PFSK-1 (cell line): ENCODE measurements at regions not wholly inside any gene's neighbourhood (a gene's known extent, or its start where the extent isn't known, plus 50 kb on each side); places are given as distances from the start of the nearest gene placed in this dataset.

ENCODE experiments used
- FOXP2 ChIP-seq: optimal IDR thresholded peaks from 2 replicates; pipeline ENCODE3; 2011; ENCODE audit warnings: borderline replicate concordance, control low read depth, inconsistent platforms; ENCODE audit not compliant: insufficient read depth; ENCODE audit errors: extremely low read length, extremely low read depth
- POLR2AphosphoS5 ChIP-seq: IDR thresholded peaks from 2 replicates; pipeline ENCODE4 v1.6.1; 2012; ENCODE audit warnings: low read depth, mild to moderate bottlenecking, control low read depth, low read length, moderate library complexity
- SIN3A ChIP-seq: IDR thresholded peaks from 2 replicates; pipeline ENCODE4 v1.6.1; 2012; ENCODE audit warnings: mild to moderate bottlenecking, low read length, moderate library complexity, borderline replicate concordance; ENCODE audit not compliant: insufficient read depth
- TAF1 ChIP-seq: IDR thresholded peaks from 2 replicates; pipeline ENCODE4 v1.6.1; 2012; ENCODE audit warnings: low read length, control low read depth, borderline replicate concordance; ENCODE audit not compliant: insufficient read depth
- TF ChIP-seq, protein P1 (sequence below), 2 experiments: IDR thresholded peaks; 2 replicates each; pipeline versions ENCODE4 v1.6.1 to v1.8.0; 2011 to 2012; ENCODE audit warnings: low read depth in 2 of 2, low read length in 2 of 2, control low read depth in 1 of 2, inconsistent platforms in 1 of 2, mild to moderate bottlenecking in 1 of 2, moderate library complexity in 1 of 2; ENCODE audit not compliant: insufficient read depth in 1 of 2

DNA sequence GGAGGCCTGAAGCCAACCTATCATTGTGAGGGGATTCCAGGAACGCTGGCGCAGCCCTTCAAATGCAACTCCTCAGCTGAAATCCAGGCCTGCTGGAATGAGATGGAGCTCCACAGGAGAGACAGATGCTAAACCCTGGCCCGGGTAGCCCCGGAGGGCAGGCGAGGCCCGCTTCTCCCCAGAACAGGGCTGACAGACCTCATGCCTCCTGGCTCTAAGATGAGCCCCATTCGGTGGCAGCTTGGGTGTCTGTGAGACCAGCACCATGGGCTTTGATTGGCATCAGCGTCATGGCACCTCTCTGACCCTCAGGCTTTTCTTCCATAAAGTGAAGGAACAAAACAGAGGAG lies 382.2 kb downstream of the BCL11B start:
- no peak for TF ChIP-seq SIN3A
- no peak for TF ChIP-seq TAF1
- TF ChIP-seq POLR2AphosphoS5: no peak
- TF ChIP-seq FOXP2: no peak
- TF ChIP-seq, protein P1, sequence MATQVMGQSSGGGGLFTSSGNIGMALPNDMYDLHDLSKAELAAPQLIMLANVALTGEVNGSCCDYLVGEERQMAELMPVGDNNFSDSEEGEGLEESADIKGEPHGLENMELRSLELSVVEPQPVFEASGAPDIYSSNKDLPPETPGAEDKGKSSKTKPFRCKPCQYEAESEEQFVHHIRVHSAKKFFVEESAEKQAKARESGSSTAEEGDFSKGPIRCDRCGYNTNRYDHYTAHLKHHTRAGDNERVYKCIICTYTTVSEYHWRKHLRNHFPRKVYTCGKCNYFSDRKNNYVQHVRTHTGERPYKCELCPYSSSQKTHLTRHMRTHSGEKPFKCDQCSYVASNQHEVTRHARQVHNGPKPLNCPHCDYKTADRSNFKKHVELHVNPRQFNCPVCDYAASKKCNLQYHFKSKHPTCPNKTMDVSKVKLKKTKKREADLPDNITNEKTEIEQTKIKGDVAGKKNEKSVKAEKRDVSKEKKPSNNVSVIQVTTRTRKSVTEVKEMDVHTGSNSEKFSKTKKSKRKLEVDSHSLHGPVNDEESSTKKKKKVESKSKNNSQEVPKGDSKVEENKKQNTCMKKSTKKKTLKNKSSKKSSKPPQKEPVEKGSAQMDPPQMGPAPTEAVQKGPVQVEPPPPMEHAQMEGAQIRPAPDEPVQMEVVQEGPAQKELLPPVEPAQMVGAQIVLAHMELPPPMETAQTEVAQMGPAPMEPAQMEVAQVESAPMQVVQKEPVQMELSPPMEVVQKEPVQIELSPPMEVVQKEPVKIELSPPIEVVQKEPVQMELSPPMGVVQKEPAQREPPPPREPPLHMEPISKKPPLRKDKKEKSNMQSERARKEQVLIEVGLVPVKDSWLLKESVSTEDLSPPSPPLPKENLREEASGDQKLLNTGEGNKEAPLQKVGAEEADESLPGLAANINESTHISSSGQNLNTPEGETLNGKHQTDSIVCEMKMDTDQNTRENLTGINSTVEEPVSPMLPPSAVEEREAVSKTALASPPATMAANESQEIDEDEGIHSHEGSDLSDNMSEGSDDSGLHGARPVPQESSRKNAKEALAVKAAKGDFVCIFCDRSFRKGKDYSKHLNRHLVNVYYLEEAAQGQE (IDR thresholded peaks at IDR 0.05; ENCODE audit: insufficient read depth in 1 of 2, low read depth in 2 of 2, low read length in 2 of 2): no peak

DNA sequence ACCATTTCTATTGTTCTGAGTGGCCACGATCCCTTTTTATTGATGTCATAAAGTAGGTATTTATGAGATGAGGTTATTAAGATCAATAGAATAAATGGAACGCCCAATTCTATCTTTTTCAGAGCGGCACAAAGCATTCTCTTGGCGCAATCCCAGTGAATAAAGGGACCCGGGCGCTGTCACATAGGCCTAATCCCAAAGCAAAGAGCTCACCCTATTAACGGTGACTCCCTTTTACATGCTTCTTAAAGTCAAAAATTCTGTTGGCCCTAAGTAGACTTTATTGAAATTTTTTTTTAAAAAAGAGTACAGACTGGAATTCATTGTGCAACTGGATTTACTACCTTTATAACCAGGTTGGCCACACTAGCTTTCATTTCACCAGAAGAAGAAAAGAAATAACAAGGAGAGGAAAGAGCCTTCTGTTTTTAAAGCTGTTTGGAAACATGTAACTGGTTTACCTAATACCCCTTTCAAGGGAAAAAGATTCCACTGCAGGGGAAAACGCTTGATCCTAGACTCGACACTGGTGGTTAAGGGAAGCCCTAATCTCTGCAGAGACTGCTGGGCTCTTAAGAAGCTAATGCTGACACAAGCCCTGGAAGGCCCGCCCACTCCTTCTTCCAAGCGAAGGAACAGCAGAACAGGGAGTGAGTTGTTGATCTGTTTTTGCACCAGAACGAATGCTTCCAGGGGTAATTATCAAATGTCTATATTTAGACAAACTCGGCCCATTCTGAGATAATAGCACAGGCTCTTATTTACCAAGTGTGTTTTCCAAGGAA lies 381.2 kb downstream of the BCL11B start:
- TF ChIP-seq FOXP2 (no peak), SIN3A (no peak), POLR2AphosphoS5 (no peak), TAF1 (no peak)
- TF ChIP-seq, protein P1 (IDR thresholded peaks at IDR 0.05; ENCODE audit: insufficient read depth in 1 of 2, low read depth in 2 of 2, low read length in 2 of 2): no peak

DNA sequence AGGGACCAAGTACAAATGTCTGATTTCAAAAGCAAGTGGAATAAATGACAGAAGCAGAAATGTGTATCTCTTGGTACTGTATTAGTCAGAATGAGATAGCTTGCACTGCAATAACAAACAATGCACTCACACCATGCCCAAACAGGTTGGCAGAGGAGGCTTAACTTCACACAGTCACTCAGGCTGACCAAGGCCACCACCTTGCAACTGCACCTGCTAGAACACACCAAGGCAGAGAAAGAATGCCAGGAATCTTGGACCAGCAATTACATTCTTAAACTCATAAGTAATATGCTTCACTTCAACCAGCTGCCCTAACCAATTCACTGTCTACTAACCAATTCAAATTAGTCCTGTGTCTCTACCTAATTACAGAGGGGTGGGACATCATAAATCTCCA lies 378.3 kb downstream of the BCL11B start:
- TF ChIP-seq, protein P1 (IDR thresholded peaks at IDR 0.05; ENCODE audit: insufficient read depth in 1 of 2, low read depth in 2 of 2, low read length in 2 of 2): no peak
- TF ChIP-seq POLR2AphosphoS5 (no peak), TAF1 (no peak), SIN3A (no peak), FOXP2 (no peak)

DNA sequence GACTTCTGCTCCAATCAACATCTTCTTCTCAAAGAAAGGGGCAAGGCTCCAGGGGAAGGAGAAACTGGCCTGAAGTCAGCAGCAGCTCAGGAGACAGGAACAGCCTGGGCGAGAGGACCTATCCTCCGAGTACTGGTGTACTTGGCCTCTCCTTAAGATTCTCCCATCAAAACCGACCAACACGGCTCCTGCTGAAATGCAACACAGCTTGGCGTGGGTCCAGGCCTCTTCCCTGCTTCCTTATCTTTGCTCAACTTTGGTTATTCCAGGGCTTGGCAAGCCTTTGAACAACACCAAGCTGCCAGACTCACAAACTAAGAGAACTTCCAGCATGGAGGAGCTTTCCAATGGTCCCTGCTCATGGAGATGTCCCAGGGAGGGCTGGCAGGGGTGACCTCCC lies 377.4 kb downstream of the BCL11B start:
- TF ChIP-seq SIN3A: no peak
- no peak for TF ChIP-seq FOXP2
- TF ChIP-seq TAF1: no peak
- TF ChIP-seq, protein P1 (IDR thresholded peaks at IDR 0.05; ENCODE audit: insufficient read depth in 1 of 2, low read depth in 2 of 2, low read length in 2 of 2): no peak
- TF ChIP-seq POLR2AphosphoS5: no peak

DNA sequence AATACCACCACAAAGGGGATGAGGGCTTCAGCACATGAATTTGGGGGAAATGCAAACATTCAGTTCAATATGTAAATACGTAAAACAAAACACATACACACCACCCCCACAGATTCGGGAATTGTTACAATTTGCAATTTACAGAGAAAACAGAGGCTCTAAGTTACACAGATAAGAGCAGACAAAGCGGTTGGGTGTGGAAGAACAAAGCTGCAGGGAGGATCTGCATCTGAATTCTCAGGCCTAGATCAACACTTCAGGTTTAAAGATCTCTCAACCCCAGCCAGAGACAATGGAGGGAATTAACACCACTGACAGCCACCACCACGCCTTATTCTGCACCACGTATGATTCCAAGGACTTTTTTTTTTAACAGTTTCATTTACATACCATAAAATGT lies 375.5 kb downstream of the BCL11B start:
- TF ChIP-seq SIN3A (no peak), POLR2AphosphoS5 (no peak), FOXP2 (no peak)
- TF ChIP-seq, protein P1 (IDR thresholded peaks at IDR 0.05; ENCODE audit: insufficient read depth in 1 of 2, low read depth in 2 of 2, low read length in 2 of 2): no peak
